SK-N-SH (cell line): ENCODE measurements at regions not wholly inside any gene's neighbourhood (a gene's known extent, or its start where the extent isn't known, plus 50 kb on each side); places are given as distances from the start of the nearest gene placed in this dataset.

Experiments used
- CTCF ChIP-seq: fragments of 200-600 bp; sonication (generic); IDR thresholded peaks from 2 replicates; pipeline ENCODE4 v1.6.1; 2017; ENCODE audit warnings: antibody characterized with exemption, mild to moderate bottlenecking, moderate library complexity
- FOXM1 ChIP-seq: IDR thresholded peaks from 2 replicates; pipeline ENCODE4 v1.4.0; 2012; ENCODE audit warnings: low read depth, mild to moderate bottlenecking
- GABPA ChIP-seq: IDR thresholded peaks from 2 replicates; pipeline ENCODE4 v1.4.0; 2012; ENCODE audit warnings: low read depth, mild to moderate bottlenecking
- MAX ChIP-seq: IDR thresholded peaks from 2 replicates; pipeline ENCODE4 v1.4.0; 2012; ENCODE audit warnings: low read depth
- POLR2AphosphoS5 ChIP-seq: IDR thresholded peaks from 2 replicates; pipeline ENCODE4 v1.6.1; 2012; ENCODE audit warnings: low read depth, low read length
- RAD21 ChIP-seq: IDR thresholded peaks from 2 replicates; pipeline ENCODE4 v1.6.1; 2012; ENCODE audit warnings: mild to moderate bottlenecking, low read length
- REST ChIP-seq: IDR thresholded peaks from 2 replicates; pipeline ENCODE4 v1.6.1; 2012; ENCODE audit warnings: mild to moderate bottlenecking, low read depth, low read length, moderate library complexity
- USF1 ChIP-seq: IDR thresholded peaks from 2 replicates; pipeline ENCODE4 v1.4.0; 2012; ENCODE audit warnings: low read depth, borderline replicate concordance

- TF ChIP-seq POLR2AphosphoS5: no peak
- no peak for TF ChIP-seq CTCF
- TF ChIP-seq REST: no peak
- no peak for TF ChIP-seq RAD21
- no peak for TF ChIP-seq FOXM1
- TF ChIP-seq MAX: no peak
- TF ChIP-seq USF1: no peak
- no peak for TF ChIP-seq GABPA
These were observed 75.1 kb upstream of the ZBED5 start for GRCh38 chr11:10932976-10933375.
